ENCODE measurements at regions not wholly inside any gene's neighbourhood (a gene's known extent, or its start where the extent isn't known, plus 50 kb on each side); places are given as distances from the start of the nearest gene placed in this dataset.
"Not testable (repeated sequence)": the region's sequence is repeated elsewhere in the genome, so short reads cannot be mapped to it uniquely, and the experiment has no call there.

DNA sequence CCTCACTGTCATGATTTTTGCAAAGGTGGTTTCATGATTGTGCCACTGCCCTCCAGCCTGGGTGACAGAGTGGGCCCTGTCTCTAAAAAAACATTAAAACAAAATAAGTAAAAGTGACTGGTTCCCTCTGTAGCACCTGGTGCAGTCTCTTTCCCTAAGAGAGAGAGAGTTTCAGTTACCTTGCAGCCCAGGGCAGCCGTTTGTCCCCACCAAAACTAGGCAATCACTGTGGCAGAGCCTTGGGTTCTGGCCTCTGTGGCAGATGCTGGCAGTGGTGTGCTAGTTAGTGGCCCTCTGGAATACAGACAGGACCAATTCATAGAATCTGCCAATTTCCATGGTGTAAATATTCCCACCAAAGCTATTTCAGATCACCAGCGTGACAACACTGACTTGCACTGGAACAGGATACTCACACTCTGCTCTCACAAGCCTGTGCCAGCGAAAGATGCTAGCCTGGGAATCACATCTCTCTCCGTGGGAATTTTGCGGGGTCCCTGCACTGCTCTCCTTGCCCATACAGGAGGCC lies 108.7 kb downstream of the TLR5 start:
- intact Hi-C loops (cut with DNase I): no loop called here
- no peak for DNase-seq (ENCODE audit: low spot score)

DNA sequence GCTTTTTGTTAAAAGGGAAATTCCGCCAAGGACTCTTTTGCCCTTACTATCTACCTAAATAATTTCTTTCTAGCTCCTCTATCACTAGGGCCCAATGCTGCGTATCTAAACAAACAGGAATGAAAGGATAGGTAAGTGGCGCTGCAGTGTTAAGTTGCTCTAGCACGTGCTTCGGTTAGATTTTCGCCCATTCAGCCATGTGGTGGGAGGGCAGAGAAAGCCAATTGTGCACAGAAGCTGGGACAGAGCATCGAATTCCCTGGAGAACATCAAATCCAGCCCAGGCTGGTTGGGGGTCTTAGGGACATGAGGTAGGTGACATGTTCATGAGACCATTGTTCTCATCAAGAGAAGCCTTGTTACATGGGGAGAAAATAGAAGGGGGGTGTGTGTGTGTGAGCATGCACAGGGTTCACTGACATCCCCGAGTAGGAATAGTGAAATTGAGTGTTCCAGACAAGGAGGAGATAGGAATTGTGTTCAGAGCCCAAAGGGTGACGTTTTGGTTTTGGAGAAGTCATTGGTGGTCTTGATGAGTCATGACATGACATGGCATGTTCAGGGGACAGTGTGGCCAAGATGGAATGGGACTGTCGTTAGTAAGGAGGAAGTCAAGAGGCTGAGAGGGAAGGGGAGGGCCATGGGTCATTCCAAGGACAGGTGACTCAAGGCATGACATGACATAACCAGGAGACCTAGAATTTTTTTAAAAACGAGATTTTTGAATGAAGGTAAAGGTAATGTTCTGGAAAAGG lies 107.1 kb downstream of the TLR5 start:
- DNase-seq (ENCODE audit: low spot score): no peak
- intact Hi-C loops (cut with DNase I): no loop called here

DNA sequence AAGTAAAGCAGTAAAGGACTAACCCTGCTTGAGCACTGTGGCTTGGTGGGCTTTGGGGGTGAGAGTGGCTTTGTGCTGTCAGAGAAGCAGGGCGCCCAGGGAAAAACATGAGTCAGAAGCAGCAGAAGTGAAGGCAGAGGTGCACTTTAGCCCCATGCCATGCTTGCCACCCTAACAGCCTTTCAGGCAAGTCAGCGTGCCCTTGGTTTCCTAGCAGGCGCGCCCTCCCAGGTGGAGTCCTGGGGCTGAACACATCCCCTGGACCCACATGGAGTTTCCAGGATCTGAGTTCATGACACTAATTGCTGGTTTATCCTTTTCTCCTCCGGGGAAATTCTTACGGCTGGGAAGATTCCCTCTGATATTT lies 106.6 kb downstream of the TLR5 start:
- intact Hi-C loops (cut with DNase I): no loop called here
- DNase-seq (ENCODE audit: low spot score): no peak

DNA sequence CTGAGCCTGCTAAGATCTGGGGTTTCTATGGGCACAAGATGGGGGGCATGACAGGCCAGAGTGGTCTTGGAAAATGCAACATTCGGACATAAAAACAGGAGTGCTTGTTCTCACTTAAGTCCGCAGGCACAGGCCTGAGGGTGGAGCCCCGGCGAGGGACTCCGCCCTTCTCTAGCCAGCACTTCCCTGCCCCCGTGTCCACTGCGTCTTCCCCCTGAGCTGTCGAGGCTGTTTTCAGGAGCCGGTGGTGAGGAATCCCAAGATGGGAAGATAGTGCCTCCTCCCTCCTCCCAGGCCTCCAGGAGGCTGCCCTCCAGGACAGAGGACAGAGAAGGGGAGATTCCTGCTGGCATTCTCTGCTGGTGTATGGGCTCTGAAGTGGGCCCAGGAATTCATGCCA lies 105.2 kb downstream of the TLR5 start:
- DNase-seq (ENCODE audit: low spot score): no peak
- intact Hi-C loops (cut with DNase I): no loop called here

DNA sequence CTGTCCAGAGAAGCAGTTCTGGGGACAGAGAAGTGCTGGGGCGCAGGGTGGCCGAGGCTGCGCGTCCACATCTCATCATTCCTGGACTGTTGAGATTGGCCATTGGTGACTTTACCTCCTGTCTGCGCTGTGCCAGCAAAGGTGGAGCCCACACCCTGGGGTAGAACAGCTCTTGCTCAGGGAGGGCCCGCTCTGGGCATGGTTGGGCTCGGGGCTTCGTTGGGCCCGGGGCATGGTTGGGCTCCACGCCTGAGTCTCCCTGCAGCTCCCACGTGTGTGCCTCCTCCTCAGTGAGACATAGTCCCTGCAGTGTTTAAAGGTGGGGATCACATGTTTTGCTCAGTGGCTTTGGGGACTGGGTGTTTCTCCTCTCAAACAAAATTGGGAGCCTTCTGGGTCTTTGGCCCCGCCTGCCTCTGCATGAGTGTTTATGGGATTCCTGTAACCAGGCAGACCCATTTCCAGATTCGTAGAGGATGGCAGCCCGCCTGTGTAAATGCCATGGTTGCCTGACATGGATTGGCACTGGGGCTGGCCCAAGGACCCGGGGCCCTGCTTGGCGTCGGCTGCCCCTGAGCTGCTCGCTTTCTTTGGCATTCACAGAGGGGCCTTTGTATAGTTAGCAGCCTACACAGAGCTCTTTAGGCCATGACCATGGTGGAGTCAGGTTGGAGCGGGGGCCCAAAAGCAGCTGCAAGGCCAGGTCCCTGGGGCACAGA lies 104.6 kb downstream of the TLR5 start:
- intact Hi-C loops (cut with DNase I): no loop called here
- DNase-seq (ENCODE audit: low spot score): no peak

DNA sequence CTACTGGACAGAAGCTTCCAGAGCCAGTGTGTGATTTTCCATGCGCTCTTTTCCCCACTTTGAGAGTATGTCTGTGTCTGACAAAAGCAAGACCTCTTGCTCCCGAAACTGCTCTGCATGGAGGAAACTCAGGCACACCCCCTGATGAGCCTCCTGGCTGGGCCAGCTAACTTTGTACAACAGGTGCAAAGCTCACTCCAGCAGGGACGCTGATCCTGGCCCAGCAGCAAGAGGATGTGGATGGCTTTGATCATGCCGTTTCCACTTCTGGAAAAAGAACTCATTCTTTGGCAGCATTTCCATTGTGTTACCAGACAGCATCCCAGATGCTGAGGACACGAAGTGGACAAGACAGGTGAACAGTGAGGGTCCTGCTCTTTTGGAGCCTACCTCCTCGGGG lies 103.1 kb downstream of the TLR5 start:
- intact Hi-C loops (cut with DNase I): no loop called here
- no peak for DNase-seq (ENCODE audit: low spot score)

DNA sequence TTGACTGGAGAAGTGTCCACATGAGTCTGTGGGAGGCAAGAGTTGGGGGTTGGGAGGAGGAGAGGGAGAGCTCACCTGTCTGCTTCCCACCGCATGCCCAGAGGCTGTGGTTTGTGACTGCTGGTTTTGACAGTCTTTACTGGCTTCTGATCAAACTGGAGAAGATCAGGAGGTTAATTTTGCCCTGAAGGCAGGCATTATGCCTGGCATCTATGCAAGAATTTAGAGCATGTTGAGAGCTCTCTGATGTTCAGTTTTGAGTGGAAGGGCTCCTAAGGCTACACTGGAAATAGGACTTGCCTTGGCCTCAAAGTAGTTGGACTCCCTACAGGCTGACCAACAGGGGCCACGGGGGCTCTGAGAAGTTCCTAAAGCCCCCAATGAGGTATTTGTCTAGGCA lies 101.6 kb downstream of the TLR5 start:
- intact Hi-C loops (cut with DNase I): no loop called here
- no peak for DNase-seq (ENCODE audit: low spot score)

DNA sequence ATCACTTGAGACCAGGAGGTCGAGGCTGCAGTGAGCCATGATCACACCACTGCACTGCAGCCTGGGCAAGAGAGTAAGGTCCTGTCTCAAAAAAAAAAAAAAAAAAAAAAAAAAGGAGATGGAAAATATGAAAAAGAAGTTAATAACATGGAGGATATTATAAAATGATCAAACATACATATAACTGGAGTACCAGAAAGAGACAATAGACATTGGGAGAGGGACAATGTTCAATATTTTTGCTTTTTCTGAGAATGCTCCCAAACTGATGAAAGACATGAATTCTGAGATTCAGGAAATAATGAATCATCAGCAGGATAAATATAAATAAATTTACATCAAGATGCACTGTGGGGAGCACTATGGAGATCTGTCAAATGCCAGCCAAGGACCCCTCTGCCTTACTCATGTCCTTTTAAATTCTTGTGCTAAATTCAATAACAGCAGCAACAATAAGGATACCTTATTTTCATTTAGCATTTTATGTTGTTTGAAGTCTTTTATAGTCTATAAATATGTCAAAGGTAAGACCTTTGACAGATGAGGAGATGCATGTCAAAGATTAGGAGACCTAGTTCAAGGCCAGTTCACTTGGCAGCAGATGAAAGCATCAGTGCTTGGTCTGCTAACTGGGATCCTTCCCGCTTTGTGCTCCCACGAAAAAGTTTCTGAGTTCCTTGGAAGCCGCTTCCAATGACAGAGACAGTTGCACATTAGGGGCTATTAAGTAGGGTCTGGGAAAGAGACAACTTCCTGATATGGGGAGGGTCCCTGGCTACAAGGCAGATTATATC lies 97.7 kb downstream of the TLR5 start:
- intact Hi-C loops (cut with DNase I): no loop called here
- DNase-seq (ENCODE audit: low spot score): no peak

DNA sequence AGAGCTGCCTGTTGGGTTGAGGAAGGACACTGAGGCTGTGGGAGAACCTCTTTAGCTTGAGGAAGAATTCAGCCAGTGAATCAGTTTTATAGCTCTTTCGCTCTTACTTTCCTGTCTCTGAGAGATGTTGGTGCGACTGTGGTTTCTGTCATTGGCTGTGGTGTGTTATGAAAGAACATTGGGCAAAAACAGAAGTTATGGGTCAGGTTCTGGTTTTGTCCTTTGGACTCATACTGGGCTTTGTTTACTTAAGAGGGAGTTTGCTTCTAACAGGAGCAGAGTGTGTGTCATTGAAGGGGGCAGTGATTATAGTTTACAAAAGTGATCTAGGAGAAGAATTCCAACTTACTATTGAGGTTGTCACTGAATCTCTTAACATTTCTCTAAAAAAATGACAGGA lies 97.0 kb downstream of the TLR5 start:
- DNase-seq (ENCODE audit: low spot score): no peak
- intact Hi-C loops (cut with DNase I): no loop called here

DNA sequence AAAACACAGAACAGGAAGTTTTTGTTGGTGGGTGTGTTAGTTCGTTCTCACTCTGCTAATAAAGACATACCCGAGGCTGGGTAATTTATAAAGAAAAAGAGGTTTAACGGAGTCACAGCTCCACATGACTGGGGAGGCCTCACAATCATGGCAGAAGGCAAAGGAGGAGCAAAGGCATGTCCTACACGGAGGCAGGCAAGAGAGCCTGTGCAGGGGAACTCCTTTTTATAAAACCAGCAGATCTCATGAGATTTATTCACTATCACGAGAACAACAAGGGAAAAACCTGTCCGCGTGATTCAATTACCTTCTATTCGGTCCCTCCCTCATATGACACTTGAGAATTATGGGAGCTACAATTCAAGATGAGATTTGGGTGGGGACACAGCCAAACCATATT lies 96.6 kb downstream of the TLR5 start:
- intact Hi-C loops (cut with DNase I): not testable (repeated sequence)

DNA sequence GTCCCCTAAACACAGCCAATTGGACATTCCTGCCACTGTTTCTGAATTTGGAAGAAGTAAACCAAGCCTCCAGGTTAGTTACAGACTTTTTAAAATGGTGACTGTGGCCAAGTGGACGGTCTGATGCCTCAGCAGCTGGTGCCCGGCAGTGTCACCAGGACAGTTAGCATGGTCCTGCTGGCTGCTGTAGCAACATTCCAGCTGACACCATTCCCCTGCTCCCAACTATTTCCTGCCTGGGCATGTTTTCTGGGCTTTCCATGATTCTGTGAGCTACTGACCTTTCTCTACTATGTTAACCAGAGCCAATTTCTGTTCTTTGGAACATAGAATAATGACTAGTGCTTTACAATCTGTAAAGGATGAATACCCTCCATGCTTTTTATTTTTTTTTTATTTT lies 95.0 kb downstream of the TLR5 start:
- no peak for DNase-seq (ENCODE audit: low spot score)
- intact Hi-C loops (cut with DNase I): no loop called here

More for the DNA sequence above, 96.6 kb downstream of the TLR5 start:
- DNase-seq (ENCODE audit: low spot score): not testable (repeated sequence)

DNA sequence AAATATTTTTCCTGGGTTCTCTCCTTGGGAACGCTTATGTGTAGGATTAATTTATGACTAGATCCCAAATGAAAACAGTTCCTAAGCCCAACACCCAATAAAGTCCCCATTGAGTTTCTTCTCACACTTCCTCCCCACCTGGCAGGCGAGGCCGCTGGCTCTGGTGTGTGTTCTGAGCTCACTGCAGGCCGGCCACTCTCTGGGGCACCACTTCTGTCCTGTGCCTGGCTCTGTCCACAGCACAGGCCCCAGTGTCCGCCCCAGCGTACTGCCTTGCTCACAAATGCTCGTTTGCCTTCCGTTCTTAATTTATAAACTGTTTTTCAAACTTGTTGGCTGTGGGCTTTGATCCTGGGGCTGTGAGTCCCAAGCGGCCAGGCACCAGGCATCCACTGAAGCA lies 90.6 kb downstream of the TLR5 start:
- intact Hi-C loops (cut with DNase I): no loop called here
- DNase-seq (ENCODE audit: low spot score): no peak

DNA sequence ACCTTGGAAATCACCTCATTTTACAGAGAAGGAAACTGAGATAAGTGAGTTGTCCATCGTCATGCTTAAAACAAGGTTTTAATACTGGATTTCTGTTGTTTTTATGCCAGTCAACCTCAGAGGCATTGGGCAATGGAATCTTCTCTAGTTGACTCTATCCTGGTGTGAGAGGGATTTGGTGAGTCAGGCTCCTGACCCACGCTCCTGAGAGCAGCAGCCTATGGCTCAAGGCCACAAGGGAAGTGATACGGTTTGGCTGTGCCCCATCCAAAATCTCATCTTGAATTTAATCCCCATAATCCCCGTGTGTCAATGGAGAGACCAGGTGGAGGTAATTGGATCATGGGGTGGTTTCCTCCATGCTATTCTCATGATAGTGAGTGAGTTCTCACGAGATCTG lies 90.1 kb downstream of the TLR5 start:
- DNase-seq (ENCODE audit: low spot score): no peak

DNA sequence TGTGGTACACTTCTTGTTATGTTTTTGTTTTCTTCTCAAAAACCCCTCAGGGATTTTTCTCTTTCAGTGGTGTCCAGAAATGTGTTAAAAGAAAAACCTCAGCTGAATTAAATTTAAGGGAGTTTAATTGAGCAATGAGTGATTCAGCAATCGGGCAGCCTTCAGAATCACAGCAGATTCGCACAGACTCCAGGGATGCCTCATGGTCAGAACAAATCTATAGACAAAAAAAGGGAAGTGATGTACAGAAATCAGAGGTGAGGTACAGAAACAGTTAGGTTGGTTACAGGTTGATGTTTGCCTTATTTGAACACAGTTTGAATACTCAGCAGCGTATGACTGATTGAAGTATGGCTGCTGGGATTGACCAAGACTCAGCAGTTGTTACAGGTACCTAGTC lies 86.2 kb downstream of the TLR5 start:
- DNase-seq (ENCODE audit: low spot score): no peak
- intact Hi-C loops (cut with DNase I): no loop called here

More for the DNA sequence above, 90.1 kb downstream of the TLR5 start:
- intact Hi-C loops (cut with DNase I): no loop called here

DNA sequence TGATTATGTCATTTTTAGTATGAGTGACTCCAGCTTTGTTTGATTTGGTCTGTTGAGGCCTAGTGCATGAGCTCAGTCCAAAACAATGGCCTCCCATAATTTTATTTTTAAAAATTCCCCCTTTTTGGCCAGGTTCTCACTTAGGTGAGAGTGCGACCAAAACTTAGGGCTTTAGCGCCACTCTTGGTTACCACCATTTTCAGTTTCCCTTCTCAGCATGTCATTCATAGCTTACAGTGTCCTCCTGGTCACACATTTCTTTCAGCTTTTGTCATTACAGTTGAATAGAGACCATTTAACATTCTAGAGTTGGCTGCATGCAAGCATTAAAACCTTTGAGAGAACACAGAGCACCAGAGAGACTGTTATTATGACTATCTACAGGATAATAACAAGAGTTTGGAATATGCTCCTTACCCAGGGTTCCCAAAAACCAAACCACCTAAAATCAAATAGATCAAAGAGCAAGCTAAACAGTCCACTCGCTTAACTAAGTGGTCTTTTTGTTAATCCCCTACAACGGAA lies 85.4 kb downstream of the TLR5 start:
- intact Hi-C loops (cut with DNase I): no loop called here
- no peak for DNase-seq (ENCODE audit: low spot score)
